ENCODE measurements at regions not wholly inside any gene's neighbourhood (a gene's known extent, or its start where the extent isn't known, plus 50 kb on each side); places are given as distances from the start of the nearest gene placed in this dataset.

DNA sequence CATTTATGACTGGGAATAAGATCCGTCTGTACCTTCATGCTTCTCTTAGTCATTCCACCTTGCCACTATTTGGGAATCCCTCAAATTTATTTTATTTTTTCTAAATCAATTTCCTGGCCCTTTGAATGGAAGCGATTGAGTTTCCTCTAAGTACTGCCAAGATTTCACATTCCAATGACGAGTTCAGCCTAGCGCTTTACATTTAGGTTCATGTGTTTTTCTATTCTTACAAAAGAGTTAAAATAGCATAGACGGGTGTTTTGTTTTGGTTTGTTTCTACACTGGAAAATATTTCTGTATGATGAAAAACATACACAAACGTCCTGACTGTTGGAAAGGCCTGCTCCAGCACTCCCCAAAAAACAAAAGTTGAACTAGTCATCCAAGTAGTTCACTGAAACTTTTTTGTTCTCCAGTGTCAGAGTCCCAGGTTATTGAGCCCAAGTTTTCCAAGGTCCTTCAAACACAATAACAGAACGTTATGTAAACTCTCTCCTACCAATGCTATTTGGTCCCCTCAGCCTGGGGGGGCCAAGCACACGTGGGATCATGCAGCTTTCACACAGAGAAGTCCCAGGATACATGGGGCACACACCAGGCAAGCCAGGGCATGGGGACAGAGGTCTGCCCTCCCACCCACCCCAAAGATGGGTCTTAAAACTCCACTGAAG is 74.8 kb upstream of the FOXN3 start:
- H3K4me3 ChIP-seq (ENCODE audit: low read length), result no peak overlapping the region
- DNase-seq (ENCODE audit: low read depth), result no peak
- TF ChIP-seq, protein P1, sequence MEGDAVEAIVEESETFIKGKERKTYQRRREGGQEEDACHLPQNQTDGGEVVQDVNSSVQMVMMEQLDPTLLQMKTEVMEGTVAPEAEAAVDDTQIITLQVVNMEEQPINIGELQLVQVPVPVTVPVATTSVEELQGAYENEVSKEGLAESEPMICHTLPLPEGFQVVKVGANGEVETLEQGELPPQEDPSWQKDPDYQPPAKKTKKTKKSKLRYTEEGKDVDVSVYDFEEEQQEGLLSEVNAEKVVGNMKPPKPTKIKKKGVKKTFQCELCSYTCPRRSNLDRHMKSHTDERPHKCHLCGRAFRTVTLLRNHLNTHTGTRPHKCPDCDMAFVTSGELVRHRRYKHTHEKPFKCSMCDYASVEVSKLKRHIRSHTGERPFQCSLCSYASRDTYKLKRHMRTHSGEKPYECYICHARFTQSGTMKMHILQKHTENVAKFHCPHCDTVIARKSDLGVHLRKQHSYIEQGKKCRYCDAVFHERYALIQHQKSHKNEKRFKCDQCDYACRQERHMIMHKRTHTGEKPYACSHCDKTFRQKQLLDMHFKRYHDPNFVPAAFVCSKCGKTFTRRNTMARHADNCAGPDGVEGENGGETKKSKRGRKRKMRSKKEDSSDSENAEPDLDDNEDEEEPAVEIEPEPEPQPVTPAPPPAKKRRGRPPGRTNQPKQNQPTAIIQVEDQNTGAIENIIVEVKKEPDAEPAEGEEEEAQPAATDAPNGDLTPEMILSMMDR (IDR thresholded peaks at IDR 0.05; ENCODE audit: insufficient read depth, low read depth, low read length, missing control alignments), result no peak

DNA sequence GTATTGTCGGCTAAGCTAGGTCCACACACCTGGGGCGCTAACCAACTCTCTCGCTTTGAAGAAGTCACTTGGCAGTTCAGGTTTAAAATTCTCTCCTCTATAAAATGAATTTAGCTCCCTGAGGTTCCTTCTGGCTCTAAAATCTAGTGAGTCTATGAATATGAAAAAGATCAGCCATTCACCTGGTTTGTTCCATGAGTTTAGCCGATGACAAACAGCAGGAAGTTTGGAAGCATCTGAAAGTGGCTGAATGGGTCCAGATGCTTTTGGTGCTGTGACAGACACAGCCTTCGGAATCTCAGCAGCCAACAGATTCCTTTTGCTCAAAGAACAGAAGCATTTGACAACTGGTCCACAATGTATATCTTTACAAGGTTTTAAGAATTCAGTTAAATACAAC is 73.4 kb upstream of the FOXN3 start:
- H3K4me3 ChIP-seq (ENCODE audit: low read length), result no peak overlapping the region
- TF ChIP-seq, protein P1 (IDR thresholded peaks at IDR 0.05; ENCODE audit: insufficient read depth, low read depth, low read length, missing control alignments), result no peak
- DNase-seq (ENCODE audit: low read depth), result no peak

DNA sequence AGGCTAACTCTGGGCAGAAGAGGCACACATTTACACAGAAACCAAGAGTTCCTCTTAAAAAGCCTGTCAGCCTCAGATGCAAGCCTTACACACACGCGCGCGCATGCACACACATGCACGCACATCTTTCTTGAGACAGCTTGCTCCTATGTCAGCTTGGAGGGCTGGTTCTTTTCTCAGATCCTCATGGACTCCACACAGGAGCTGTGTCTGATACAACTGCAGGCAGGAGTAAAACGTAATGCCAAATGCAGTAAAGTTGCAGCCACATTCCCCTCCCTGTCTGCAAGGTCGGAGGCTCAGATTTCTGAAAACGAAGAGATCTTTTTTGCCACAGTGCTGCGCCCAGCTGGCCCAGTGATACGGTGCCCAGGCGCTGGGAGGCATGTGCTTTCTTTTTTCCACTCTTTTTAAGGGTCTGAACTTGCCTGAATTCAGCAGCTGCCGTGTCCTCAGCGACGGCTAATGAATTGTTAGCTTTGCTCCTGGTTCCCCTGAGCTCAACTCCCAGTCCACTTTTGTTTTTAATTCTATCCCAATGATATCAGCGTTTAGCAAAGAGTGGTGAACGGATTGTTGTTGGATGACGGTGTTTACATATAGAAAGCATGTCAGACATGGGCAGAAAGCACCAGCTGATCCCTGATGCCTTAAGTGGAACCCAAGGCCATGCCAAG is 72.9 kb upstream of the FOXN3 start:
- no peak overlapping the region for H3K4me3 ChIP-seq (ENCODE audit: low read length)
- DNase-seq (ENCODE audit: low read depth), result no peak
- TF ChIP-seq, protein P1 (IDR thresholded peaks at IDR 0.05; ENCODE audit: insufficient read depth, low read depth, low read length, missing control alignments), result no peak

DNA sequence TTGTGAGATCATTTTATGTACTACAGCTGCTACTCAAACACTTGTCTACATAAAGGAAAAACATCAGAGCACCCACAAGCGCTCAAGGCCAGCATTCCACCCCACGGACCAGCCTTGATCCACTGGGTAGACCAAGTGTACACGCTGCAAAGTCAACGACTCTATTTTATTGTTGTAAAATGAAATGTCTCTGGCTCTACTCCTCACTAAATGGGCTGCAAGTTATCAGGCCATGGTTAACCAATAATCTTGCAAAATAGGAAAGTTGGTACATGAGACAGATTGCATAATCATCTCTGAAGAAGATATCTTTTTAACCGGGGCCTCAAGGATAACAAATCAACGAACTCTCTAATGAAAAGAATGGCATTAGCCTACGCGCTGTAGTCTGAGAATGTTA is 69.9 kb upstream of the FOXN3 start:
- no peak for DNase-seq (ENCODE audit: low read depth)
- TF ChIP-seq, protein P1 (IDR thresholded peaks at IDR 0.05; ENCODE audit: insufficient read depth, low read depth, low read length, missing control alignments), result no peak
- no peak overlapping the region for H3K4me3 ChIP-seq (ENCODE audit: low read length)

DNA sequence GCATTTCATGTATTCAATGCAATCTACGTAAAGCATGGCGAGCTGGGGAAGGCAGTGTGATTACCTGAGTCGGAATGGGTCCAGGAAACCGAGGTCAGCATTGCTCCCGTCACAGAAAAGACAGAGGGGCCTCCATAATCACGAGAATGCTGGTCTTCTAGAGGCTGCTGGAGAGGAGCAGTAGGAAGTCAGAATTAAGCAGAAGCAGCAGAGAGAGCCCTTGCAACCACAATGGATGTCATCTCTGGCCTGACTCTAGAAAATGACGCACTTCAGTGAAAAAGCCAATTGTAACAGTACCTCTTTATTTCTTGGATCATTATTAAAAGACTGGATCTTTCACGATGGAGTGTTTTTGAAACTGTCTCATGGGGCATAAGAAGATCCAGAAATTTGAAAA is 69.5 kb upstream of the FOXN3 start:
- TF ChIP-seq, protein P1 (IDR thresholded peaks at IDR 0.05; ENCODE audit: insufficient read depth, low read depth, low read length, missing control alignments), result no peak
- no peak overlapping the region for H3K4me3 ChIP-seq (ENCODE audit: low read length)
- DNase-seq (ENCODE audit: low read depth), result no peak

DNA sequence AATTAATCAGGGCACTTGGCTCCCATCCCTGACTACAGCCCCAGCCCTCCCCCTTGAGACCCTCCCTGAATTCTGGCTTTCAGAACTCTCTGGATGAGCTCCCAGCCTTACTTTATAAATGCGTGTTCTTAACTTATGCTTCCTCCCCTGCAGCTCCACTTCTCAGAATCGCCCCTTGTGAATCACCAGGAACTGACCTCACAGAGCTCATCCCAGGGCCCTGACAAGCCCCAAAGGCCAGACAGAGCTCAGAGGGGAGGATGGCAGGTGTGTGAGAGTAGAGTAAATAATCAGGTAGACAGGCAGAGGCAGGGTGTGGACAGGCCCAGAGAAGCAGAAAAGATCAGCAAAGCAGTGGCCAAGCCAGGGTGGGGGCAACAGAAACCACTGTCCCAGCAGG is 68.2 kb upstream of the FOXN3 start:
- DNase-seq (ENCODE audit: low read depth), result peak; percentile 63
- H3K4me3 ChIP-seq (ENCODE audit: low read length), result no peak overlapping the region
- TF ChIP-seq, protein P1 (IDR thresholded peaks at IDR 0.05; ENCODE audit: insufficient read depth, low read depth, low read length, missing control alignments), result no peak
